Loucy (cell line): ENCODE measurements at regions not wholly inside any gene's neighbourhood (a gene's known extent, or its start where the extent isn't known, plus 50 kb on each side); places are given as distances from the start of the nearest gene placed in this dataset.

Source experiments
- H2AFZ ChIP-seq: fragments of 200-600 bp; sonication (generic); 2 replicates; pipeline ENCODE4 v1.6.0; 2016; ENCODE audit warnings: antibody characterized with exemption, mild to moderate bottlenecking, low read length, moderate library complexity
- H3F3A ChIP-seq: fragments of 200-600 bp; 2 replicates; pipeline ENCODE4 v1.6.0; 2016; ENCODE audit warnings: antibody characterized with exemption, low read depth, mild to moderate bottlenecking
- H3K27me3 ChIP-seq: fragments of 200-600 bp; sonication (generic); 2 replicates; pipeline ENCODE4 v1.6.1; 2014; ENCODE audit warnings: low read length, mild to moderate bottlenecking; ENCODE audit not compliant: insufficient read depth, poor library complexity, severe bottlenecking
- H3K36me3 ChIP-seq: fragments of 200-600 bp; sonication (generic); 2 replicates; pipeline ENCODE4 v1.6.1; 2016; ENCODE audit warnings: low read length; ENCODE audit not compliant: insufficient read depth
- H3K4me1 ChIP-seq: fragments of 200-600 bp; sonication (generic); 2 replicates; pipeline ENCODE4 v1.5.1; 2014; ENCODE audit warnings: low read length, mild to moderate bottlenecking; ENCODE audit not compliant: insufficient read depth, poor library complexity, severe bottlenecking
- H3K4me2 ChIP-seq: fragments of 200-600 bp; sonication (generic); 2 replicates; pipeline ENCODE4 v1.6.0; 2014; ENCODE audit warnings: antibody characterized with exemption, low read length, low read depth, mild to moderate bottlenecking; ENCODE audit not compliant: poor library complexity, severe bottlenecking
- H3K4me3 ChIP-seq: fragments of 200-600 bp; sonication (generic); 2 replicates; pipeline ENCODE4 v1.5.1; 2014; ENCODE audit warnings: low read length, mild to moderate bottlenecking, mixed read lengths; ENCODE audit not compliant: poor library complexity, severe bottlenecking
- H3K79me2 ChIP-seq: fragments of 200-600 bp; sonication (generic); 2 replicates; pipeline ENCODE4 v1.6.1; 2014; ENCODE audit warnings: low read length; ENCODE audit not compliant: insufficient read depth
- H3K9ac ChIP-seq: fragments of 200-600 bp; sonication (generic); 2 replicates; pipeline ENCODE4 v1.6.0; 2014; ENCODE audit warnings: mild to moderate bottlenecking, low read depth, low read length, moderate library complexity; ENCODE audit not compliant: poor library complexity, severe bottlenecking
- H3K9me2 ChIP-seq: fragments of 200-600 bp; sonication (generic); replicated peaks from 2 replicates; pipeline ENCODE4 v1.6.1; 2016; ENCODE audit warnings: low read depth, low read length, mixed read lengths
- H3K9me3 ChIP-seq: fragments of 200-600 bp; sonication (generic); 2 replicates; pipeline ENCODE4 v1.6.1; 2014; ENCODE audit warnings: mild to moderate bottlenecking, antibody characterized with exemption, low read length, low read depth; ENCODE audit not compliant: insufficient read depth
- H4K20me1 ChIP-seq: fragments of 200-600 bp; sonication (generic); 2 replicates; pipeline ENCODE4 v1.6.0; 2014; ENCODE audit warnings: antibody characterized with exemption, low read length, mild to moderate bottlenecking; ENCODE audit not compliant: insufficient read depth, poor library complexity, severe bottlenecking
- EZH2phosphoT487 ChIP-seq: fragments of 200-600 bp; IDR thresholded peaks from 2 replicates; pipeline ENCODE4 v1.6.1; 2018; ENCODE audit warnings: antibody characterized with exemption, mild to moderate bottlenecking, moderate library complexity, borderline replicate concordance
- TF ChIP-seq, protein P1 (sequence below): fragments of 200-600 bp; sonication (generic); conservative IDR thresholded peaks from 2 replicates; pipeline ENCODE4 v1.5.1; 2014; ENCODE audit warnings: mild to moderate bottlenecking, antibody characterized with exemption, low read length

DNA sequence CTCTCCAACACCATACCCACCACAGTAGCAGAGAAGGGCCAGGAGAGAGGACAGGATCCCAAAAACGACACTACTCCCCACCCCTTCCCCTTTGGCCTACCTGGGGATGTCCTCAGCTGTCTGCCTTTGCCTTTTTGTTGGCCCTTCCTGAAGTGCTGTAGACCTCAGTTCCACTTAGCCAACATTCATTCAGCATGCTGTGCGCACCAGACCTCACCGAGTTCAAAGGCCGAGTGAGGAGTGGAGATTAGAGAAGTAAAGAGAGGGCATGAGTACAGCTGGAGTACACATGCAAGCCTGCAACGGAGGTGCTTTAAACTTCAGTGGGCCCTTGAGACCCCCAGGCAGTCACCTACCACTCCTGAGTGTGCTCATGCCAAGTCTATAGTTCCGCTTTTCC is 99.0 kb downstream of the TEX26 start:
- H3F3A ChIP-seq, result no peaks in the 10 kb centered on the region
- H3K9me2 ChIP-seq, result no peaks in the 10 kb centered on the region
- H3K36me3 ChIP-seq, result no peaks in the 10 kb centered on the region
- no peak overlapping the region for H3K9ac ChIP-seq
- TF ChIP-seq, protein P1, sequence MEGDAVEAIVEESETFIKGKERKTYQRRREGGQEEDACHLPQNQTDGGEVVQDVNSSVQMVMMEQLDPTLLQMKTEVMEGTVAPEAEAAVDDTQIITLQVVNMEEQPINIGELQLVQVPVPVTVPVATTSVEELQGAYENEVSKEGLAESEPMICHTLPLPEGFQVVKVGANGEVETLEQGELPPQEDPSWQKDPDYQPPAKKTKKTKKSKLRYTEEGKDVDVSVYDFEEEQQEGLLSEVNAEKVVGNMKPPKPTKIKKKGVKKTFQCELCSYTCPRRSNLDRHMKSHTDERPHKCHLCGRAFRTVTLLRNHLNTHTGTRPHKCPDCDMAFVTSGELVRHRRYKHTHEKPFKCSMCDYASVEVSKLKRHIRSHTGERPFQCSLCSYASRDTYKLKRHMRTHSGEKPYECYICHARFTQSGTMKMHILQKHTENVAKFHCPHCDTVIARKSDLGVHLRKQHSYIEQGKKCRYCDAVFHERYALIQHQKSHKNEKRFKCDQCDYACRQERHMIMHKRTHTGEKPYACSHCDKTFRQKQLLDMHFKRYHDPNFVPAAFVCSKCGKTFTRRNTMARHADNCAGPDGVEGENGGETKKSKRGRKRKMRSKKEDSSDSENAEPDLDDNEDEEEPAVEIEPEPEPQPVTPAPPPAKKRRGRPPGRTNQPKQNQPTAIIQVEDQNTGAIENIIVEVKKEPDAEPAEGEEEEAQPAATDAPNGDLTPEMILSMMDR, result no peak
- no peak for TF ChIP-seq EZH2phosphoT487
- no peaks in the 10 kb centered on the region for H4K20me1 ChIP-seq
- peaks cover 39% of the 10 kb centered on the region for H3K27me3 ChIP-seq
- no peak overlapping the region for H3K4me3 ChIP-seq
- no peaks in the 10 kb centered on the region for H3K79me2 ChIP-seq
- H3K9me3 ChIP-seq, result no peaks in the 10 kb centered on the region
- H3K4me2 ChIP-seq, result no peak overlapping the region
- no peak overlapping the region for H2AFZ ChIP-seq
- no peaks in the 10 kb centered on the region for H3K4me1 ChIP-seq

DNA sequence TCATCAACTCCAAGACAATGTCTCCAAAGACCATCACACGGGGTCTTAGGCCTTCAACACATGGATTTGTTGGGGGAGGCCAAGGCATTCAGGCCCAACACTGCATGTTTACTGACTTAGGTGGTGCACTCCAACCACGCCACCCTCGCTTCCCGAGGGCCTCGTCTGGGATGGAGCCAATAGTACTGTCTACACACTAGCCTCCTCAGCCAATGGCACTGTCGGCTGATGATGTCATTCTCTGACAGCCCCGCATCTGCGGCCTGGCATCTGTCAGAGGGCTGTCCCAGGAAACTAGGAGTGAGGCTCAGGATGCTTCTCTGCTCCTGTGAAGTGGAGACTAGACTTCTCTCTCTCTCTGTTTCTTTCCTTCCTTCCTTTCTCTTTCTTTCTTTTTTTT is 96.6 kb downstream of the TEX26 start:
- H3K9me3 ChIP-seq, result no peaks in the 10 kb centered on the region
- H3K36me3 ChIP-seq, result no peaks in the 10 kb centered on the region
- H3K4me3 ChIP-seq, result no peak overlapping the region
- TF ChIP-seq, protein P1, result no peak
- no peak for TF ChIP-seq EZH2phosphoT487
- no peaks in the 10 kb centered on the region for H3K4me1 ChIP-seq
- no peak overlapping the region for H3K9ac ChIP-seq
- H2AFZ ChIP-seq, result no peak overlapping the region
- H3K9me2 ChIP-seq, result no peaks in the 10 kb centered on the region
- H3F3A ChIP-seq, result no peaks in the 10 kb centered on the region
- H3K4me2 ChIP-seq, result no peak overlapping the region
- H4K20me1 ChIP-seq, result no peaks in the 10 kb centered on the region
- H3K27me3 ChIP-seq, result peaks cover 21% of the 10 kb centered on the region
- H3K79me2 ChIP-seq, result no peaks in the 10 kb centered on the region

DNA sequence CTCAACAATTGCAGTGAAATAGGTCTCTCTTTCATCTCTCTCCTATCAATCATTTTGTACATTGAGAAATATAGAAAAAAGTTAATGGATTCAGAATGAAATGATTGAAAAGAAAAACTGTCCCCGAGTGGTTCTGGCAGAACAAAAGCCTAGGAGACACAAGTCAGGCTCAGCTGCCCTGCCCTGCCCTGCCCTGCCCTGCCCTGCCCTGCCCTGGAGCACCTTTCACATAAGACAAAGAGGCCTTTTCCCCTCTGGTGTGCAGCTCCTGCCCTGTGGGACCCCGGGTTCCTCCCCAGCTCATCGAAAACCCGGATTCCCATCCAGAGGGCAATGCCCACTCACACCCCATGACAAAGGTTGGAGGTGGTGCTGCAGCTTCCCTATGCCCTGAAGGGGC is 94.7 kb downstream of the TEX26 start:
- Histone ChIP-seq H3K36me3 (no peaks in the 10 kb centered on the region), H4K20me1 (no peaks in the 10 kb centered on the region), H3K4me1 (no peaks in the 10 kb centered on the region), H3F3A (no peaks in the 10 kb centered on the region), H3K9me3 (no peaks in the 10 kb centered on the region), H3K79me2 (no peaks in the 10 kb centered on the region), H2AFZ (no peak overlapping the region), H3K9me2 (no peaks in the 10 kb centered on the region), H3K4me3 (no peak overlapping the region), H3K9ac (no peak overlapping the region), H3K4me2 (no peak overlapping the region), H3K27me3 (peaks cover 8% of the 10 kb centered on the region)
- TF ChIP-seq, protein P1, result no peak
- TF ChIP-seq EZH2phosphoT487, result no peak
